Ovary (tissue), 3 donors: ENCODE measurements at regions not wholly inside any gene's neighbourhood (a gene's known extent, or its start where the extent isn't known, plus 50 kb on each side); places are given as distances from the start of the nearest gene placed in this dataset.

Experiments
- CTCF ChIP-seq, 3 donors: fragments of 450-650 bp in 2 of 3; fragments of 200-600 bp in 1 of 3; IDR thresholded peaks; one replicate each; pipeline versions ENCODE4 v1.5.1 to v1.8.0; 2016 to 2022; ENCODE audit warnings: antibody characterized with exemption in 3 of 3, mild to moderate bottlenecking in 1 of 3
- POLR2A ChIP-seq: fragments of 450-650 bp; IDR thresholded peaks from one replicate; pipeline ENCODE4 v1.6.1; 2017; ENCODE audit warnings: antibody characterized with exemption, mild to moderate bottlenecking, moderate library complexity
- donor health status: DM: no; HTN: no; CAD: no.

DNA sequence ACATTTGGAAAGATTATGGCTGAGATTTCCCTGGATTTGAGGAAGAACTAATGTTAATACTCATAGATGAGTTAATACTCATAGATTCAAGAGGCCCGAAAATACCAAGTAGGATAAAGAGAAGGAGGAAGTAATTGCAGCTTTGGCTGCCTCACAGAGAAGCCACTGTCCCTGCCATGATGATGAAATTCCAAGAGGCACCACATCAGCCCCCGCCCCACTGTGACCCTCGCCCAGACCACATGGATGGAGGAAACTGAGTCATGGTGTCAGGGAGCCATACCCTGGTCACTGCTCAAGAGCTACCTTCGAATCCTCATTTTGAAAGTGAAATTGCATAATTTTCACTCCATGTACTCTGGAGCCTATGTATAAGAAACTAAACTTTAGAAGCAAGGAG is 57.6 kb upstream of the SLC22A11 start:
- TF ChIP-seq CTCF (IDR thresholded peaks at IDR 0.05) (no peak), POLR2A (no peak)
